NCI-H1930 (cell line): ENCODE measurements at regions not wholly inside any gene's neighbourhood (a gene's known extent, or its start where the extent isn't known, plus 50 kb on each side); places are given as distances from the start of the nearest gene placed in this dataset.

Source experiments
- DNase-seq, 2 experiments: peaks; one replicate each; lab custom pipeline; 2025; lab: John Stamatoyannopoulos, UW

GRCh38 chr13:33372251-33372919 is 86.8 kb upstream of the STARD13 start:
- DNase-seq: no peak

GRCh38 chr13:33373624-33374023 is 88.1 kb upstream of the STARD13 start:
- no peak for DNase-seq

GRCh38 chr13:33375421-33375820 is 89.9 kb upstream of the STARD13 start:
- DNase-seq: no peak

- no peak for DNase-seq
Observed at GRCh38 chr13:33376212-33376611, 90.7 kb upstream of the STARD13 start.

- no peak for DNase-seq
Observed at GRCh38 chr13:33377411-33377810, 91.9 kb upstream of the STARD13 start.

GRCh38 chr13:33377825-33378224 is 92.3 kb upstream of the STARD13 start:
- DNase-seq: no peak

GRCh38 chr13:33379608-33380007 is 94.1 kb upstream of the STARD13 start:
- DNase-seq: no peak

GRCh38 chr13:33380487-33381079 is 95.0 kb upstream of the STARD13 start:
- no peak for DNase-seq

GRCh38 chr13:33381180-33381579 is 95.6 kb upstream of the STARD13 start:
- no peak for DNase-seq

- DNase-seq: no peak
Observed at GRCh38 chr13:33381906-33382305, 96.4 kb upstream of the STARD13 start.

- no peak for DNase-seq
Observed at GRCh38 chr13:33383724-33384577, 98.4 kb upstream of the STARD13 start.

GRCh38 chr13:33388286-33388998 is 102.9 kb upstream of the STARD13 start:
- no peak for DNase-seq

- DNase-seq: no peak
Observed at GRCh38 chr13:33392794-33393405, 107.3 kb upstream of the STARD13 start.

- DNase-seq: no peak
Observed at GRCh38 chr13:33394294-33394932, 108.9 kb upstream of the STARD13 start.

- no peak for DNase-seq
Observed at GRCh38 chr13:33401238-33401637, 115.7 kb upstream of the STARD13 start.

- no peak for DNase-seq
Observed at GRCh38 chr13:33402975-33403374, 117.4 kb upstream of the STARD13 start.

- DNase-seq: no peak
Observed at GRCh38 chr13:33403807-33404362, 118.3 kb upstream of the STARD13 start.

- no peak for DNase-seq
Observed at GRCh38 chr13:33405371-33405770, 119.8 kb upstream of the STARD13 start.

- no peak for DNase-seq
Observed at GRCh38 chr13:33409673-33410510, 124.3 kb upstream of the STARD13 start.

GRCh38 chr13:33410619-33411018 is 125.1 kb upstream of the STARD13 start:
- DNase-seq: no peak
